PFSK-1 (cell line): ENCODE measurements at regions not wholly inside any gene's neighbourhood (a gene's known extent, or its start where the extent isn't known, plus 50 kb on each side); places are given as distances from the start of the nearest gene placed in this dataset.

Experiments
- FOXP2 ChIP-seq: optimal IDR thresholded peaks from 2 replicates; pipeline ENCODE3; 2011; ENCODE audit warnings: borderline replicate concordance, control low read depth, inconsistent platforms; ENCODE audit not compliant: insufficient read depth; ENCODE audit errors: extremely low read length, extremely low read depth
- POLR2AphosphoS5 ChIP-seq: IDR thresholded peaks from 2 replicates; pipeline ENCODE4 v1.6.1; 2012; ENCODE audit warnings: low read depth, mild to moderate bottlenecking, control low read depth, low read length, moderate library complexity
- SIN3A ChIP-seq: IDR thresholded peaks from 2 replicates; pipeline ENCODE4 v1.6.1; 2012; ENCODE audit warnings: mild to moderate bottlenecking, low read length, moderate library complexity, borderline replicate concordance; ENCODE audit not compliant: insufficient read depth
- TAF1 ChIP-seq: IDR thresholded peaks from 2 replicates; pipeline ENCODE4 v1.6.1; 2012; ENCODE audit warnings: low read length, control low read depth, borderline replicate concordance; ENCODE audit not compliant: insufficient read depth
- TF ChIP-seq, protein P1 (sequence below), 2 experiments: IDR thresholded peaks; 2 replicates each; pipeline versions ENCODE4 v1.6.1 to v1.8.0; 2011 to 2012; ENCODE audit warnings: low read depth in 2 of 2, low read length in 2 of 2, control low read depth in 1 of 2, inconsistent platforms in 1 of 2, mild to moderate bottlenecking in 1 of 2, moderate library complexity in 1 of 2; ENCODE audit not compliant: insufficient read depth in 1 of 2

DNA sequence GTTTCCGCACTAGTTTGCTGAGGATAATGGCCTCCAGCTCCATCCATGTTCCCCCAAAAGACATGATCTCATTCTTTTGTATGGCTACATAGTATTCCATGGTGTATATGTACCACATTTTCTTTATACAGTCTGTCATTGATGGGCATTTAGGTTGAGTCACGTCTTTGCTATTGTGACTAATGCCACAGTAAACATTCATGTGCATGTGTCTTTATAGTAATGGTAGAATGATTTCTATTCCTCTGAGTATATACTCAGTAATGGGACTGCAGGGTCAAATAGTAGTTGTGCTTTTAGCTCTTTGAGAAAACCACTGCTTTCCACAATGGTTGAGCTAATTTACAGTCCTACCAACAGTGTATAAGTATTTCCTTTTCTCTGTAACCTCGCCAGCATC lies 78.3 kb upstream of the BCL9 start:
- TF ChIP-seq TAF1 (no peak), POLR2AphosphoS5 (no peak), SIN3A (no peak), FOXP2 (no peak)
- TF ChIP-seq, protein P1, sequence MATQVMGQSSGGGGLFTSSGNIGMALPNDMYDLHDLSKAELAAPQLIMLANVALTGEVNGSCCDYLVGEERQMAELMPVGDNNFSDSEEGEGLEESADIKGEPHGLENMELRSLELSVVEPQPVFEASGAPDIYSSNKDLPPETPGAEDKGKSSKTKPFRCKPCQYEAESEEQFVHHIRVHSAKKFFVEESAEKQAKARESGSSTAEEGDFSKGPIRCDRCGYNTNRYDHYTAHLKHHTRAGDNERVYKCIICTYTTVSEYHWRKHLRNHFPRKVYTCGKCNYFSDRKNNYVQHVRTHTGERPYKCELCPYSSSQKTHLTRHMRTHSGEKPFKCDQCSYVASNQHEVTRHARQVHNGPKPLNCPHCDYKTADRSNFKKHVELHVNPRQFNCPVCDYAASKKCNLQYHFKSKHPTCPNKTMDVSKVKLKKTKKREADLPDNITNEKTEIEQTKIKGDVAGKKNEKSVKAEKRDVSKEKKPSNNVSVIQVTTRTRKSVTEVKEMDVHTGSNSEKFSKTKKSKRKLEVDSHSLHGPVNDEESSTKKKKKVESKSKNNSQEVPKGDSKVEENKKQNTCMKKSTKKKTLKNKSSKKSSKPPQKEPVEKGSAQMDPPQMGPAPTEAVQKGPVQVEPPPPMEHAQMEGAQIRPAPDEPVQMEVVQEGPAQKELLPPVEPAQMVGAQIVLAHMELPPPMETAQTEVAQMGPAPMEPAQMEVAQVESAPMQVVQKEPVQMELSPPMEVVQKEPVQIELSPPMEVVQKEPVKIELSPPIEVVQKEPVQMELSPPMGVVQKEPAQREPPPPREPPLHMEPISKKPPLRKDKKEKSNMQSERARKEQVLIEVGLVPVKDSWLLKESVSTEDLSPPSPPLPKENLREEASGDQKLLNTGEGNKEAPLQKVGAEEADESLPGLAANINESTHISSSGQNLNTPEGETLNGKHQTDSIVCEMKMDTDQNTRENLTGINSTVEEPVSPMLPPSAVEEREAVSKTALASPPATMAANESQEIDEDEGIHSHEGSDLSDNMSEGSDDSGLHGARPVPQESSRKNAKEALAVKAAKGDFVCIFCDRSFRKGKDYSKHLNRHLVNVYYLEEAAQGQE (IDR thresholded peaks at IDR 0.05; ENCODE audit: insufficient read depth in 1 of 2, low read depth in 2 of 2, low read length in 2 of 2), result no peak
